GM12878 (cell line): ENCODE measurements at regions not wholly inside any gene's neighbourhood (a gene's known extent, or its start where the extent isn't known, plus 50 kb on each side); places are given as distances from the start of the nearest gene placed in this dataset.

Experiments
- ATAC-seq: fragments of 200-7000 bp; cut with Tn5 transposase; 3 replicates; pipeline ENCODE4 v1.9.1; 2020; ENCODE audit warnings: mild to moderate bottlenecking, moderate library complexity
- BruUV-seq: library from RNA; stranded (reverse); fragments of 400-500 nt; replicated peaks from 2 replicates; lab custom pipeline; 2021; lab: Mats Ljungman, UMichigan
- CTCF ChIA-PET: fragments of 300-600 bp; sonication (Branson Sonifier 250); formaldehyde crosslinking; extraction: SDS; loops from one replicate; lab custom pipeline; 2021; ENCODE audit warnings: inconsistent platforms; lab: Yijun Ruan, JAX
- POLR2A ChIA-PET: fragments of 350-600 bp; formaldehyde crosslinking; extraction: SDS; loops from one replicate; lab custom pipeline; 2021; ENCODE audit warnings: inconsistent platforms; lab: Charles Lee
- RAD21 ChIA-PET: fragments of 300-600 bp; sonication (Branson Sonifier 250); formaldehyde crosslinking; loops from one replicate; lab custom pipeline; 2023; ENCODE audit warnings: antibody characterized with exemption; ENCODE audit not compliant: unreplicated experiment; lab: Charles Lee
- SMC1A ChIA-PET: fragments of 300-600 bp; sonication (Branson Sonifier 250); formaldehyde crosslinking; loops from one replicate; lab custom pipeline; 2023; ENCODE audit not compliant: unreplicated experiment, uncharacterized antibody; lab: Charles Lee
- DNase-seq: peaks from one replicate; pipeline ENCODE4 v3.0.0-alpha.2; 2011; ENCODE audit warnings: low read depth, low spot score
- FAIRE-seq: peaks from 3 replicates; lab custom pipeline; 2011; peaks lifted over from hg19 to GRCh38; lab: Jason Lieb, UNC
- H2AFZ ChIP-seq: 2 replicates; pipeline ENCODE4 v1.6.0; 2011; ENCODE audit warnings: low read depth, low read length, control low read depth; ENCODE audit not compliant: control insufficient read depth
- H3K27ac ChIP-seq: 2 replicates; pipeline ENCODE4 v1.5.1; 2011; ENCODE audit warnings: control low read depth; ENCODE audit not compliant: control insufficient read depth, insufficient read depth
- H3K27me3 ChIP-seq, 2 experiments: replicated peaks in 1 of 2; 2 replicates each; pipeline versions ENCODE4 v1.6.0 to v1.6.1; 2011; ENCODE audit warnings: low read length in 1 of 2; ENCODE audit not compliant: control insufficient read depth in 2 of 2, insufficient read depth in 2 of 2
- H3K36me3 ChIP-seq, 2 experiments: 2 replicates each; pipeline ENCODE4 v1.5.1; 2011; ENCODE audit warnings: low read length in 1 of 2; ENCODE audit not compliant: control insufficient read depth in 2 of 2, insufficient read depth in 2 of 2
- H3K4me1 ChIP-seq: 2 replicates; pipeline ENCODE4 v1.6.1; 2011; ENCODE audit warnings: mild to moderate bottlenecking, low read length, moderate library complexity, mixed read lengths; ENCODE audit not compliant: control insufficient read depth, insufficient read depth
- H3K4me2 ChIP-seq: 2 replicates; pipeline ENCODE4 v1.6.0; 2011; ENCODE audit warnings: control low read depth; ENCODE audit not compliant: control insufficient read depth, insufficient read depth
- H3K4me3 ChIP-seq: fragments of 200-600 bp; sonication (generic); 2 replicates; pipeline ENCODE4 v1.5.1; 2016
- H3K79me2 ChIP-seq: 2 replicates; pipeline ENCODE4 v1.6.0; 2011; ENCODE audit warnings: low read length; ENCODE audit not compliant: control insufficient read depth, insufficient read depth
- H3K9ac ChIP-seq: 2 replicates; pipeline ENCODE4 v1.8.0; 2011; ENCODE audit warnings: low read length, control low read depth, mixed read lengths; ENCODE audit not compliant: control insufficient read depth, insufficient read depth
- H3K9me3 ChIP-seq: replicated peaks from 3 replicates; pipeline ENCODE4 v1.5.1; 2011; ENCODE audit warnings: mild to moderate bottlenecking, low read length; ENCODE audit not compliant: control insufficient read depth, insufficient read depth
- H4K20me1 ChIP-seq: 2 replicates; pipeline ENCODE4 v1.6.0; 2011; ENCODE audit not compliant: control insufficient read depth, insufficient read depth
- ASH2L ChIP-seq: fragments of 300-600, 200-600 bp; sonication (generic); IDR thresholded peaks from 2 replicates; pipeline ENCODE4 v1.6.1; 2017; ENCODE audit warnings: low read depth, mild to moderate bottlenecking, borderline replicate concordance
- JUNB ChIP-seq: IDR thresholded peaks from 2 replicates; pipeline ENCODE4 v1.6.1; 2016; ENCODE audit warnings: antibody characterized with exemption, mild to moderate bottlenecking
- NR2C2 ChIP-seq: IDR thresholded peaks from 2 replicates; pipeline ENCODE4 v1.6.1; 2011; ENCODE audit warnings: borderline replicate concordance, low read depth; ENCODE audit not compliant: control insufficient read depth, insufficient read length
- RAD51 ChIP-seq: fragments of 450-650 bp; IDR thresholded peaks from 2 replicates; pipeline ENCODE4 v1.6.1; 2016; ENCODE audit warnings: moderate library complexity, mild to moderate bottlenecking, inconsistent platforms
- RELA ChIP-seq: fragments of 450-650 bp; IDR thresholded peaks from 2 replicates; pipeline ENCODE4 v1.8.0; 2014; ENCODE audit warnings: borderline replicate concordance; ENCODE audit not compliant: partially characterized antibody
- SIN3A ChIP-seq: IDR thresholded peaks from 2 replicates; pipeline ENCODE4 v1.6.1; 2012; ENCODE audit warnings: low read depth, low read length, improper control_type of control experiment
- SPI1 ChIP-seq: IDR thresholded peaks from 2 replicates; pipeline ENCODE4 v1.6.1; 2011; ENCODE audit warnings: low read depth, mild to moderate bottlenecking, low read length, moderate library complexity, borderline replicate concordance; ENCODE audit not compliant: insufficient read depth
- ZBTB33 ChIP-seq: fragments of 450-650 bp; IDR thresholded peaks from 2 replicates; pipeline ENCODE4 v1.6.1; 2017; ENCODE audit warnings: mild to moderate bottlenecking
- ZNF217 ChIP-seq: fragments of 450-650 bp; IDR thresholded peaks from 2 replicates; pipeline ENCODE4 v1.6.1; 2017; ENCODE audit warnings: antibody characterized with exemption, mild to moderate bottlenecking
- WGBS: methylation state at CpG from one replicate; pipeline ENCODE4 v1.1.6; 2016; ENCODE audit warnings: low lambda C conversion rate; ENCODE audit not compliant: insufficient replicate concordance, insufficient coverage; ENCODE audit errors: missing lambda C conversion rate; 5-methylcytosine and 5-hydroxymethylcytosine counted together
- in situ Hi-C: fragments of 300-500 bp; cut with MboI; formaldehyde crosslinking; loops from 9 replicates; pipeline ENCODE4 v1.14.3; 2018; ENCODE audit warnings: mixed read lengths
- intact Hi-C: fragments of 100-400 bp; cut with micrococcal nuclease; formaldehyde crosslinking; loops from one replicate; pipeline ENCODE4 v1.14.2; 2022; ENCODE audit not compliant: unreplicated experiment

GRCh38 chr5:86686046-86686445, 68.3 kb downstream of the COX7C start:
- DNase-seq (no peak), FAIRE-seq (no peak), ATAC-seq (no peak)
- no TSS peak for BruUV-seq
- 0% methylated on average over 1 of the region's 1 CpG for WGBS
- H4K20me1 ChIP-seq: no peaks in the 10 kb centered on the region
- SMC1A ChIA-PET: no interaction called here
- H3K36me3 ChIP-seq: no peaks in the 10 kb centered on the region
- RAD21 ChIA-PET: no interaction called here
- intact Hi-C loops (loop anchor here (10.0 kb wide), 2 partner anchors 329 to 351 kb away; no protein-coding TSS in a partner anchor), in situ Hi-C loops (no loop called here)
- no peaks in the 10 kb centered on the region for H3K4me1 ChIP-seq
- H3K4me2 ChIP-seq: no peak overlapping the region
- TF ChIP-seq ZNF217 (no peak), RELA (no peak), NR2C2 (no peak), RAD51 (no peak), ZBTB33 (no peak), ASH2L (no peak), SPI1 (no peak), JUNB (no peak), SIN3A (no peak)
- CTCF ChIA-PET: no interaction called here
- POLR2A ChIA-PET: no interaction called here
- no peaks in the 10 kb centered on the region for H3K79me2 ChIP-seq
- H3K9me3 ChIP-seq: no peaks in the 10 kb centered on the region
- no peaks in the 10 kb centered on the region for H3K27me3 ChIP-seq
- H3K9ac ChIP-seq: no peak overlapping the region
- no peak overlapping the region for H2AFZ ChIP-seq
- no peak overlapping the region for H3K4me3 ChIP-seq
- no peak overlapping the region for H3K27ac ChIP-seq
